ENCODE measurements at regions not wholly inside any gene's neighbourhood (a gene's known extent, or its start where the extent isn't known, plus 50 kb on each side); places are given as distances from the start of the nearest gene placed in this dataset.
A peak's percentile ranks its signal among the peaks of the same experiment; 100 is the strongest.

- Histone ChIP-seq H3K4me3 (ENCODE audit: low read depth in 2 of 2, low read length in 1 of 2) (peak overlapping the region; percentile 39 to 43; a peak in 3 of 4 replicates), H3K4me2 (peak overlapping the region; percentile 63; the same call in 1 of the 2 replicates)
- WGBS (ENCODE audit: low lambda C conversion rate): 27% methylated on average over 39 of the region's 44 CpGs
Measured at GRCh38 chr2:106269591-106270291, 75.6 kb upstream of the UXS1 start.

More at GRCh38 chr2:106269591-106270291, 75.6 kb upstream of the UXS1 start:
- ChIA-PET CTCF (interaction anchor here (1.0 to 1.8 kb wide), 2 partner anchors 9 to 273 kb away, joined by 4 to 5 read pairs; no protein-coding TSS in a partner anchor), POLR2A (no interaction called here)
- DNase-seq: peak; percentile 67
- Histone ChIP-seq H2AFZ (ENCODE audit: low read depth) (no peak overlapping the region; the same call in 1 of the 2 replicates), H3K36me3 (replicated peaks in 1 of 2; ENCODE audit: control insufficient read depth in 1 of 2, insufficient read depth in 2 of 2, low read length in 1 of 2) (no peaks in the 10 kb centered on the region), H4K20me1 (ENCODE audit: insufficient read depth) (no peaks in the 10 kb centered on the region), H3K27ac (ENCODE audit: low read depth in 2 of 2, low read length in 1 of 2) (no peak overlapping the region), H3K4me1 (ENCODE audit: control insufficient read depth in 1 of 2, insufficient read depth in 2 of 2, low read depth in 1 of 2, low read length in 1 of 2) (peaks cover 0 to 10% of the 10 kb centered on the region in 2 experiments; a peak in 1 of 4 replicates), H3K9me3 (no peaks in the 10 kb centered on the region), H3F3A (replicated peaks; ENCODE audit: insufficient read depth) (no peaks in the 10 kb centered on the region), H3K79me2 (ENCODE audit: insufficient read depth) (no peaks in the 10 kb centered on the region), H3K9me2 (no peaks in the 10 kb centered on the region), H3K9ac (no peak overlapping the region), H3K27me3 (ENCODE audit: insufficient read depth) (no peaks in the 10 kb centered on the region)
- no peak for TF ChIP-seq CTCF (IDR thresholded peaks at IDR 0.05)
- no peak for TF ChIP-seq JUND (IDR thresholded peaks at IDR 0.05)
- TF ChIP-seq FOXJ3 (CRISPR knock-in tag; IDR thresholded peaks at IDR 0.05): no peak
- TF ChIP-seq FOSL2 (IDR thresholded peaks at IDR 0.05; ENCODE audit: borderline replicate concordance, low read depth): no peak
- no peak for TF ChIP-seq RAD21 (IDR thresholded peaks at IDR 0.05; ENCODE audit: low read length)
- TF ChIP-seq YY1 (IDR thresholded peaks at IDR 0.05; ENCODE audit: low read depth): no peak
- no peak for TF ChIP-seq USF2 (IDR thresholded peaks at IDR 0.05; ENCODE audit: borderline replicate concordance, low read depth, low read length)
- TF ChIP-seq REST (IDR thresholded peaks at IDR 0.05; ENCODE audit: low read depth, low read length): no peak
- TF ChIP-seq GATA2 (CRISPR knock-in tag; IDR thresholded peaks at IDR 0.05): no peak

All from SK-N-SH (cell line).